K562 (cell line): ENCODE measurements at regions not wholly inside any gene's neighbourhood (a gene's known extent, or its start where the extent isn't known, plus 50 kb on each side); places are given as distances from the start of the nearest gene placed in this dataset.

Experiments used
- SMARCC2 ChIP-seq: fragments of 450-650 bp; IDR thresholded peaks from 2 replicates; pipeline ENCODE4 v1.6.1; 2017; ENCODE audit warnings: antibody characterized with exemption, moderate library complexity, mild to moderate bottlenecking, low read depth
- SRF ChIP-seq, 2 experiments: fragments of 250-450, 450-650 bp in 1 of 2; sonication (Bioruptor Pico) in 1 of 2; sonication (generic) in 1 of 2; formaldehyde crosslinking; IDR thresholded peaks; 2 replicates each; pipeline versions ENCODE4 v1.5.0 to v1.5.1; 2020 to 2022; ENCODE audit warnings: mild to moderate bottlenecking in 1 of 2, missing genetic modification reagents in 1 of 2
- ZSCAN29 ChIP-seq: fragments of 450-650 bp; IDR thresholded peaks from 2 replicates; pipeline ENCODE4 v1.6.1; 2017

- TF ChIP-seq ZSCAN29, result no peak
- no peak for TF ChIP-seq SMARCC2
- TF ChIP-seq SRF (CRISPR knock-in tag; IDR thresholded peaks at IDR 0.05), result no peak
These were observed 2170.5 kb upstream of the DEFB115 start for GRCh38 chr20:29086938-29087337.
